HepG2 (cell line): ENCODE measurements at regions not wholly inside any gene's neighbourhood (a gene's known extent, or its start where the extent isn't known, plus 50 kb on each side); places are given as distances from the start of the nearest gene placed in this dataset.

Experiments used
- CENPBD1 ChIP-seq: sonication (generic); formaldehyde crosslinking; IDR thresholded peaks from 2 replicates; pipeline ENCODE4 v1.8.0; 2022; ENCODE audit warnings: missing genetic modification reagents, low read depth, mild to moderate bottlenecking, borderline replicate concordance
- ETV5 ChIP-seq: IDR thresholded peaks from 2 replicates; pipeline ENCODE4 v1.6.1; 2018; ENCODE audit warnings: missing biosample characterization, missing genetic modification reagents, inconsistent platforms, borderline replicate concordance
- FLYWCH1 ChIP-seq: sonication (generic); formaldehyde crosslinking; IDR thresholded peaks from 2 replicates; pipeline ENCODE4 v1.8.1; 2023; ENCODE audit warnings: mild to moderate bottlenecking, missing genetic modification reagents
- FOXC1 ChIP-seq: sonication (generic); formaldehyde crosslinking; IDR thresholded peaks from 2 replicates; pipeline ENCODE4 v1.8.0; 2022; ENCODE audit warnings: mild to moderate bottlenecking, missing genetic modification reagents, borderline replicate concordance
- HNF4G ChIP-seq, 2 experiments: sonication (generic) in 1 of 2; formaldehyde crosslinking in 1 of 2; IDR thresholded peaks; 2 replicates each; pipeline versions ENCODE4 v1.4.0 to v1.6.1; 2011 to 2020; ENCODE audit warnings: borderline replicate concordance in 2 of 2, low read depth in 2 of 2, mild to moderate bottlenecking in 2 of 2, low read length in 1 of 2, missing genetic modification reagents in 1 of 2, moderate library complexity in 1 of 2
- KAT7 ChIP-seq: IDR thresholded peaks from 2 replicates; pipeline ENCODE4 v1.6.1; 2018; ENCODE audit warnings: borderline replicate concordance, missing compliant biosample characterization
- KIAA2018 ChIP-seq: sonication (generic); formaldehyde crosslinking; IDR thresholded peaks from 2 replicates; pipeline ENCODE4 v1.5.0; 2020; ENCODE audit warnings: mild to moderate bottlenecking, missing genetic modification reagents, borderline replicate concordance
- LCORL ChIP-seq, 2 experiments: fragments of 450-650 bp in 1 of 2; sonication (generic) in 1 of 2; formaldehyde crosslinking in 1 of 2; IDR thresholded peaks; 2 replicates each; pipeline versions ENCODE4 v1.5.0 to v1.6.1; 2017 to 2020; ENCODE audit warnings: antibody characterized with exemption in 1 of 2, missing genetic modification reagents in 1 of 2
- MTF1 ChIP-seq: sonication (generic); formaldehyde crosslinking; IDR thresholded peaks from 2 replicates; pipeline ENCODE4 v1.5.0; 2020; ENCODE audit warnings: missing genetic modification reagents
- NCOA2 ChIP-seq: sonication (generic); formaldehyde crosslinking; IDR thresholded peaks from 2 replicates; pipeline ENCODE4 v1.8.0; 2022; ENCODE audit warnings: inconsistent platforms
- NFRKB ChIP-seq: fragments of 450-650 bp; IDR thresholded peaks from 2 replicates; pipeline ENCODE4 v1.6.1; 2017
- NR0B2 ChIP-seq: sonication (generic); formaldehyde crosslinking; IDR thresholded peaks from 2 replicates; pipeline ENCODE4 v1.4.0; 2020; ENCODE audit warnings: mild to moderate bottlenecking, missing genetic modification reagents
- NR1H2 ChIP-seq: sonication (generic); formaldehyde crosslinking; IDR thresholded peaks from 2 replicates; pipeline ENCODE4 v1.8.1; 2022; ENCODE audit warnings: low read depth, missing genetic modification reagents, borderline replicate concordance
- PRPF4 ChIP-seq: fragments of 200-400 bp; formaldehyde crosslinking; IDR thresholded peaks from 2 replicates; pipeline ENCODE4 v1.6.1; 2016; ENCODE audit warnings: low read length, low read depth; ENCODE audit not compliant: poor library complexity, severe bottlenecking
- RAD21 ChIP-seq: fragments of 450-650 bp; formaldehyde crosslinking; IDR thresholded peaks from 2 replicates; pipeline ENCODE4 v1.5.0; 2020; ENCODE audit warnings: mild to moderate bottlenecking
- RAD51 ChIP-seq: fragments of 450-650 bp; IDR thresholded peaks from 2 replicates; pipeline ENCODE4 v1.6.1; 2016; ENCODE audit warnings: borderline replicate concordance
- RCOR2 ChIP-seq: IDR thresholded peaks from 2 replicates; pipeline ENCODE4 v1.6.1; 2016; ENCODE audit warnings: missing biosample characterization, missing genetic modification reagents
- ZBTB42 ChIP-seq: sonication (generic); formaldehyde crosslinking; IDR thresholded peaks from 2 replicates; pipeline ENCODE4 v1.5.0; 2020; ENCODE audit warnings: mild to moderate bottlenecking, missing genetic modification reagents
- ZC3H13 ChIP-seq: sonication (generic); formaldehyde crosslinking; IDR thresholded peaks from 2 replicates; pipeline ENCODE4 v1.8.1; 2023; ENCODE audit warnings: mild to moderate bottlenecking, missing genetic modification reagents, moderate library complexity
- ZFX ChIP-seq: sonication (generic); formaldehyde crosslinking; IDR thresholded peaks from 2 replicates; pipeline ENCODE4 v1.4.0; 2020; ENCODE audit warnings: mild to moderate bottlenecking, low read depth, missing genetic modification reagents, moderate library complexity
- ZNF549 ChIP-seq: sonication (generic); formaldehyde crosslinking; IDR thresholded peaks from 2 replicates; pipeline ENCODE4 v1.5.0; 2020; ENCODE audit warnings: missing genetic modification reagents
- ZNF556 ChIP-seq: sonication (generic); formaldehyde crosslinking; IDR thresholded peaks from 2 replicates; pipeline ENCODE4 v1.4.0; 2020; ENCODE audit warnings: mild to moderate bottlenecking, missing genetic modification reagents, borderline replicate concordance
- ZNF720 ChIP-seq: sonication (generic); formaldehyde crosslinking; IDR thresholded peaks from 2 replicates; pipeline ENCODE4 v1.4.0; 2020; ENCODE audit warnings: missing genetic modification reagents
- ZNF780A ChIP-seq: sonication (generic); formaldehyde crosslinking; IDR thresholded peaks from 2 replicates; pipeline ENCODE4 v1.8.0; 2022; ENCODE audit warnings: mild to moderate bottlenecking, missing genetic modification reagents, moderate library complexity

GRCh38 chr4:188534917-188535316 is 395.7 kb downstream of the TRIML1 start (continued):
- no peak for TF ChIP-seq FOXC1 (CRISPR knock-in tag)
- TF ChIP-seq ETV5 = peak; percentile 57; the same call in 1 of the 2 replicates
- no peak for TF ChIP-seq ZC3H13 (CRISPR knock-in tag)
- TF ChIP-seq LCORL (IDR thresholded peaks at IDR 0.05) = no peak
- TF ChIP-seq LCORL (CRISPR knock-in tag; IDR thresholded peaks at IDR 0.05) = no peak
- no peak for TF ChIP-seq KAT7 (CRISPR knock-in tag)
- TF ChIP-seq ZNF556 (CRISPR knock-in tag) = no peak
- TF ChIP-seq RAD21 = no peak
- TF ChIP-seq NFRKB = no peak
- no peak for TF ChIP-seq RAD51
- TF ChIP-seq CENPBD1 (CRISPR knock-in tag) = no peak
- TF ChIP-seq FLYWCH1 = no peak
- peak; percentile 79 for TF ChIP-seq NCOA2
- TF ChIP-seq NR1H2 = no peak
- TF ChIP-seq ZNF780A = no peak
- TF ChIP-seq HNF4G (IDR thresholded peaks at IDR 0.05; ENCODE audit: borderline replicate concordance, low read depth, low read length) = no peak
- no peak for TF ChIP-seq HNF4G (CRISPR knock-in tag; IDR thresholded peaks at IDR 0.05; ENCODE audit: borderline replicate concordance, low read depth)
- TF ChIP-seq PRPF4 = no peak
- TF ChIP-seq NR0B2 = no peak
- TF ChIP-seq ZFX = no peak
- no peak for TF ChIP-seq KIAA2018 (CRISPR knock-in tag)
- no peak for TF ChIP-seq ZBTB42
- TF ChIP-seq ZNF549 (CRISPR knock-in tag) = no peak
- 0 out of 2 replicates have a peak, but pooled peaks have one; percentile 15 for TF ChIP-seq RCOR2 (CRISPR knock-in tag)
- no peak for TF ChIP-seq ZNF720 (CRISPR knock-in tag)
- TF ChIP-seq MTF1 (CRISPR knock-in tag) = no peak
